Lung (tissue), 11 donors: ENCODE measurements at regions not wholly inside any gene's neighbourhood (a gene's known extent, or its start where the extent isn't known, plus 50 kb on each side); places are given as distances from the start of the nearest gene placed in this dataset.

ENCODE experiments used
- ATAC-seq: fragments of 200-7000 bp; cut with Tn5 transposase; one replicate; pipeline ENCODE4 v1.9.1; 2020; ENCODE audit warnings: moderate number of reproducible peaks; ENCODE audit not compliant: insufficient read depth, low FRiP score
- DNase-seq, 3 donors: peaks; one replicate each; pipeline ENCODE4 v3.0.0-alpha.2; 2013 to 2017
- H3K27ac ChIP-seq, 2 donors: one replicate each; pipeline ENCODE4 v1.5.1; 2013; ENCODE audit warnings: mild to moderate bottlenecking in 2 of 2, moderate library complexity in 2 of 2, control low read depth in 1 of 2, inconsistent platforms in 1 of 2, low read depth in 1 of 2, low read length in 1 of 2
- H3K27me3 ChIP-seq, 3 donors: one replicate each; pipeline ENCODE4 v1.5.1; 2013; ENCODE audit warnings: low read length in 2 of 3; ENCODE audit not compliant: control insufficient read depth in 3 of 3, insufficient read depth in 3 of 3
- H3K36me3 ChIP-seq, 4 donors: one replicate each; pipeline ENCODE4 v1.5.1; 2013; ENCODE audit warnings: low read length in 4 of 4, mild to moderate bottlenecking in 1 of 4, moderate library complexity in 1 of 4; ENCODE audit not compliant: control insufficient read depth in 4 of 4, insufficient read depth in 4 of 4
- H3K4me1 ChIP-seq, 5 donors: one replicate each; pipeline ENCODE4 v1.5.1; 2013; ENCODE audit warnings: low read length in 5 of 5, mild to moderate bottlenecking in 2 of 5, moderate library complexity in 1 of 5; ENCODE audit not compliant: control insufficient read depth in 5 of 5, insufficient read depth in 5 of 5
- H3K4me3 ChIP-seq: one replicate; pipeline ENCODE4 v1.5.1; 2013; ENCODE audit warnings: mild to moderate bottlenecking, control low read depth, moderate library complexity
- H3K9ac ChIP-seq, 2 donors: one replicate each; pipeline ENCODE4 v1.5.1; 2013; ENCODE audit warnings: low read length in 2 of 2, control low read depth in 1 of 2; ENCODE audit not compliant: insufficient read depth in 1 of 2
- H3K9me3 ChIP-seq, 4 donors: one replicate each; pipeline ENCODE4 v1.5.1; 2013; ENCODE audit warnings: low read length in 3 of 4, mild to moderate bottlenecking in 1 of 4, moderate library complexity in 1 of 4; ENCODE audit not compliant: control insufficient read depth in 4 of 4, insufficient read depth in 3 of 4
- WGBS, 2 donors: extraction: QIAGEN DNeasy Blood & Tissue Kit; methylation state at CpG; one replicate each; pipeline ENCODE4 v1.1.7; 2013; 5-methylcytosine and 5-hydroxymethylcytosine counted together
- TF ChIP-seq, protein P1 (sequence below): IDR thresholded peaks from 2 replicates; pipeline ENCODE4 v1.5.1; 2012; ENCODE audit warnings: mild to moderate bottlenecking; ENCODE audit errors: control extremely low read depth, extremely low read depth
- donor health status: control.
- donor health status: control.
- donor health status: Bipolar disorder and iron deficiency.
- donor health status: healthy.
- donor health status: DM: yes; HTN: yes; CAD: no.

DNA sequence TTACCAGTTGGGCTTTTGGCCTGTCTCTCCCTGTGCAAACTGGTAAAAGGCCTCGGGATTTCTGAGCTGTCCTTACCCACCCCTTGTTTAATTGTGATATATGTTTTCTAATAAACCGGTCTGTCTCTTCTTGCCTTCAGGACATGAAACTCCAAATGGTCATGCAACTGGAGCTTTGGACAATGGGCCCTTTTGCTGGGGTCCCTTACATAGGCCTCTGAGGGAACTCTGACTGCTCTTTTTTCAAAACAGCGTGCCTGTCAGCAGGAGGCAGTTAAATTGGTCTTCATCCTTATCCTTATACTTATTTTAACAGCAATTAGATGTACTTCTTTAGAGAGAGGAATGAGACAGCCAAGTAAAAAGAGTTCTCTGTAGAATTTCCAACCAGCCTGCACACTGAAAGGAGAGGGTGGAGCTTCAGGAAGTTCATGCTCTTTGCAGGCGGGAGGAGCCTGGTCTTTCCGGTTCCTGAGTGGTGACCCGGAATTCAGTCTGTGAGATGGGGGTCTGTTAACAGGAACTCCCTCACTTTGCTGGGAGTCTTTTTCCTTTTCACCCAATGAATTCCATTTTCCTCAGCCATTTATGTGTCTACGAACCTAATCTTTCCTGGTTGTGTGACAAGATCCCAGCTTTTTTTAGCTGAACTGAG lies 299.6 kb upstream of the GJE1 start:
- Histone ChIP-seq H3K27me3 (no peaks in the 10 kb centered on the region), H3K36me3 (no peaks in the 10 kb centered on the region), H3K4me3 (no peak overlapping the region), H3K9ac (no peak overlapping the region), H3K4me1 (no peaks in the 10 kb centered on the region), H3K27ac (no peak overlapping the region), H3K9me3 (no peaks in the 10 kb centered on the region)
- no peak for DNase-seq
- WGBS, 2 donors, result 78 to 80% methylated on average over 7 of the region's 7 CpGs
- ATAC-seq, result no peak
- TF ChIP-seq, protein P1, sequence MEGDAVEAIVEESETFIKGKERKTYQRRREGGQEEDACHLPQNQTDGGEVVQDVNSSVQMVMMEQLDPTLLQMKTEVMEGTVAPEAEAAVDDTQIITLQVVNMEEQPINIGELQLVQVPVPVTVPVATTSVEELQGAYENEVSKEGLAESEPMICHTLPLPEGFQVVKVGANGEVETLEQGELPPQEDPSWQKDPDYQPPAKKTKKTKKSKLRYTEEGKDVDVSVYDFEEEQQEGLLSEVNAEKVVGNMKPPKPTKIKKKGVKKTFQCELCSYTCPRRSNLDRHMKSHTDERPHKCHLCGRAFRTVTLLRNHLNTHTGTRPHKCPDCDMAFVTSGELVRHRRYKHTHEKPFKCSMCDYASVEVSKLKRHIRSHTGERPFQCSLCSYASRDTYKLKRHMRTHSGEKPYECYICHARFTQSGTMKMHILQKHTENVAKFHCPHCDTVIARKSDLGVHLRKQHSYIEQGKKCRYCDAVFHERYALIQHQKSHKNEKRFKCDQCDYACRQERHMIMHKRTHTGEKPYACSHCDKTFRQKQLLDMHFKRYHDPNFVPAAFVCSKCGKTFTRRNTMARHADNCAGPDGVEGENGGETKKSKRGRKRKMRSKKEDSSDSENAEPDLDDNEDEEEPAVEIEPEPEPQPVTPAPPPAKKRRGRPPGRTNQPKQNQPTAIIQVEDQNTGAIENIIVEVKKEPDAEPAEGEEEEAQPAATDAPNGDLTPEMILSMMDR, result no peak

DNA sequence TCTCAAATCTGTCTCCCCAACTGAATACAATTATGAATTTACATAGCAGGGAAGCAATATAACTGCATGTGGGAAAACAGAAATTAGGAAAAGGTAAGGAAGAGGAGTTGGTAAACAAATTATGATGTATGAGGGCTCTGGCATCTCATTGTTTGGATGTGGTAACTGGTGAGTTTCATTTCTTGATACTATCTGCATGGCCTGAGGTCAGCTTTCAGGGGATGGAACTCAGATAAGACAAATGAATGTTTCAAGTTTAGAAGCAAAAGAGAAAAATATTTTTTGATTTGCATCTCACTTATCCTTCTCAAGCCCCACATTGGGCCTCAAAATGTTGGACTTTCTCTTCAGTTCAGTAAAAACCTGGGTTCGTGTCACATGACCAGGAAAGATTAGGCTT lies 302.2 kb upstream of the GJE1 start:
- Histone ChIP-seq H3K27me3 (no peaks in the 10 kb centered on the region), H3K9me3 (no peaks in the 10 kb centered on the region), H3K27ac (no peak overlapping the region), H3K36me3 (no peaks in the 10 kb centered on the region), H3K9ac (no peak overlapping the region), H3K4me3 (no peak overlapping the region), H3K4me1 (no peaks in the 10 kb centered on the region)
- TF ChIP-seq, protein P1, result no peak
- 79 to 91% methylated on average over 1 of the region's 1 CpG for WGBS, 2 donors
- no peak for DNase-seq
- ATAC-seq, result no peak

DNA sequence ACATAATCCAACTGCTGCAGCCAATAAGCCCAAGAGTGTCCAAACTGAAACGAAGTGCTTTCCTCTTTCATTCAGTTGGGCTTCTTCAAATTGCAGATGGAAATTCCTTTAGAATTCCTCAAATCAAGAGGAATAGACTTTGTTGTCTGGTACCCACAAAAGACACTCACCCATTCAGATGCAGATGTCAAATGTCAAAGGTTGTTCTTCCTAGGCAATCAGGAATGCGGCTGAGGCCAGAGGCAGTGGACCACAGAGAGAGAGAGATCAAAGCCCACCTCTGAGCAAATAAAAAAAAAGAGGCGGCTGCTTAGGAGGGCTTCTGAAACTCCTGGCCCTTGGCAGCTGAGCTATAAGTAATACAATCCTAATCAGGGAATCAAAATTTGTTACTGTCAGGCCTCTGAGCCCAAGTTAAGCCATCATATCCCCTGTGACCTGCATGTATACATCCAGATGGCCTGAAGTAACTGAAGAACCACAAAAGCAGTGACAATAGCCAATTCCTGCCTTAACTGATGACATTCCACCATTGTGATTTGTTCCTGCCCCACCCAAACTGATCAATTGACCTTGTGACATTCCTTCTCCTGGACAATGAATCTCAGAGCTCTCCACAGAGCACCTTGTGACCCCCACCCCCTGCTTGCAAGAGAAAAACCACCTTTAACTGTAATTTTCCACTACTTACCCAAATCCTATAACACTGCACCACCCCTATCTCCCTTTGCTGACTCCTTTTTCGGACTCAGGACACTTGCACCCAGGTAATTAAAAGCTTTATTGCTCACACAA lies 303.0 kb upstream of the GJE1 start:
- Histone ChIP-seq H3K9ac (no peak overlapping the region), H3K27me3 (no peaks in the 10 kb centered on the region), H3K9me3 (no peaks in the 10 kb centered on the region), H3K4me3 (no peak overlapping the region), H3K27ac (no peak overlapping the region), H3K36me3 (no peaks in the 10 kb centered on the region), H3K4me1 (no peaks in the 10 kb centered on the region)
- ATAC-seq, result no peak
- WGBS, 2 donors, result 54 to 72% methylated on average over 4 of the region's 4 CpGs
- TF ChIP-seq, protein P1, result no peak
- DNase-seq, result no peak
